DND-41 (cell line): ENCODE measurements at regions not wholly inside any gene's neighbourhood (a gene's known extent, or its start where the extent isn't known, plus 50 kb on each side); places are given as distances from the start of the nearest gene placed in this dataset.

Experiments used
- CTCF ChIP-seq: IDR thresholded peaks from 2 replicates; pipeline ENCODE4 v1.5.1; 2012; ENCODE audit warnings: borderline replicate concordance, low read length, moderate library complexity, mild to moderate bottlenecking; ENCODE audit not compliant: poor library complexity, severe bottlenecking; ENCODE audit errors: extremely low read depth
- EZH2 ChIP-seq: IDR thresholded peaks from 3 replicates; pipeline ENCODE4 v1.6.1; 2012; ENCODE audit warnings: borderline replicate concordance, low read depth, mild to moderate bottlenecking, moderate library complexity, low read length, inconsistent platforms; ENCODE audit not compliant: severe bottlenecking

GRCh38 chr10:64283621-64284020, 762.4 kb downstream of the REEP3 start:
- no peak for TF ChIP-seq CTCF
- TF ChIP-seq EZH2: no peak
